ENCODE measurements at regions not wholly inside any gene's neighbourhood (a gene's known extent, or its start where the extent isn't known, plus 50 kb on each side); places are given as distances from the start of the nearest gene placed in this dataset.

GRCh38 chr4:89488736-89489135 is 181.1 kb upstream of the GPRIN3 start:
- TF ChIP-seq, protein P1, sequence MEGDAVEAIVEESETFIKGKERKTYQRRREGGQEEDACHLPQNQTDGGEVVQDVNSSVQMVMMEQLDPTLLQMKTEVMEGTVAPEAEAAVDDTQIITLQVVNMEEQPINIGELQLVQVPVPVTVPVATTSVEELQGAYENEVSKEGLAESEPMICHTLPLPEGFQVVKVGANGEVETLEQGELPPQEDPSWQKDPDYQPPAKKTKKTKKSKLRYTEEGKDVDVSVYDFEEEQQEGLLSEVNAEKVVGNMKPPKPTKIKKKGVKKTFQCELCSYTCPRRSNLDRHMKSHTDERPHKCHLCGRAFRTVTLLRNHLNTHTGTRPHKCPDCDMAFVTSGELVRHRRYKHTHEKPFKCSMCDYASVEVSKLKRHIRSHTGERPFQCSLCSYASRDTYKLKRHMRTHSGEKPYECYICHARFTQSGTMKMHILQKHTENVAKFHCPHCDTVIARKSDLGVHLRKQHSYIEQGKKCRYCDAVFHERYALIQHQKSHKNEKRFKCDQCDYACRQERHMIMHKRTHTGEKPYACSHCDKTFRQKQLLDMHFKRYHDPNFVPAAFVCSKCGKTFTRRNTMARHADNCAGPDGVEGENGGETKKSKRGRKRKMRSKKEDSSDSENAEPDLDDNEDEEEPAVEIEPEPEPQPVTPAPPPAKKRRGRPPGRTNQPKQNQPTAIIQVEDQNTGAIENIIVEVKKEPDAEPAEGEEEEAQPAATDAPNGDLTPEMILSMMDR (IDR thresholded peaks at IDR 0.05), result no peak
- TF ChIP-seq EZH2 (IDR thresholded peaks at IDR 0.05; ENCODE audit: borderline replicate concordance, insufficient read depth, low read depth, low read length, poor library complexity, severe bottlenecking), result no peak
